ENCODE measurements at regions not wholly inside any gene's neighbourhood (a gene's known extent, or its start where the extent isn't known, plus 50 kb on each side); places are given as distances from the start of the nearest gene placed in this dataset.

DNA sequence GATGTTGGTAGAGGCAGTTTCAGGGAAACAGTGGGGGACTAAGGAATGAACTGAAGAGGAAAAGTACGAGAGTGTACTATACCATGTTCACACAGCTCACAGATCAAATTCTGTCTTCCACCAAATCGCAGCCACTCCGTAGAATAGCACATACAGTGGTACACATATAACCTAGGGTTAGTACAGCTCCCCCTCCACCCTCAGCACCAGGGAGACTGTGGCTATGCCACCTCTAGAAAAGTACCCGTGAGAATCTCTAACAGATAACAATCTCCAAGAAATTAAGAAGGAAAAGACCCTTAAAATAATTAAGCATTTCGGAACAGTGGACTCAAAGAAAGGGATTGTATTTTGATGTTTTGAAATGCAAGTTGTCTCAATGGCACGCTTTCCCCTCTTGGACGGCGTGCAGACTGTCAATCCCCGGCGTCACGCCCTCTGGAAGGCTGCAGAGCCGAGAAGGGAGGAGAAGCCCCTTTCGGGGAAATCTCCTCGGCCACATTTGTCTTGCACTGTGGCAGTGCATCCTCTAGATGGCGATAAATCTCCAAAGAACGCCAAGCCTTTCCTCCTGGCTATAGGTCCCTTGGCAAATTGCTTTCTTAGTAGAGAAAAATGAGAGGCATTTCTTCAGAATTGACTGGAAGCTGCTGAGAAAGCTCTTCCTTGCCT, 345.0 kb downstream of the REEP3 start:
- intact Hi-C loops (cut with DNase I; ENCODE audit: low total_unique reads) = no loop called here
- H3K4me3 ChIP-seq = peak overlapping the region in 1 of 2 donors; percentile 2
- peaks cover 0 to 19% of the 10 kb centered on the region in 2 donors for H3K27me3 ChIP-seq
- H3K9me3 ChIP-seq = no peaks in the 10 kb centered on the region
- TF ChIP-seq, protein P1, sequence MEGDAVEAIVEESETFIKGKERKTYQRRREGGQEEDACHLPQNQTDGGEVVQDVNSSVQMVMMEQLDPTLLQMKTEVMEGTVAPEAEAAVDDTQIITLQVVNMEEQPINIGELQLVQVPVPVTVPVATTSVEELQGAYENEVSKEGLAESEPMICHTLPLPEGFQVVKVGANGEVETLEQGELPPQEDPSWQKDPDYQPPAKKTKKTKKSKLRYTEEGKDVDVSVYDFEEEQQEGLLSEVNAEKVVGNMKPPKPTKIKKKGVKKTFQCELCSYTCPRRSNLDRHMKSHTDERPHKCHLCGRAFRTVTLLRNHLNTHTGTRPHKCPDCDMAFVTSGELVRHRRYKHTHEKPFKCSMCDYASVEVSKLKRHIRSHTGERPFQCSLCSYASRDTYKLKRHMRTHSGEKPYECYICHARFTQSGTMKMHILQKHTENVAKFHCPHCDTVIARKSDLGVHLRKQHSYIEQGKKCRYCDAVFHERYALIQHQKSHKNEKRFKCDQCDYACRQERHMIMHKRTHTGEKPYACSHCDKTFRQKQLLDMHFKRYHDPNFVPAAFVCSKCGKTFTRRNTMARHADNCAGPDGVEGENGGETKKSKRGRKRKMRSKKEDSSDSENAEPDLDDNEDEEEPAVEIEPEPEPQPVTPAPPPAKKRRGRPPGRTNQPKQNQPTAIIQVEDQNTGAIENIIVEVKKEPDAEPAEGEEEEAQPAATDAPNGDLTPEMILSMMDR (IDR thresholded peaks at IDR 0.05) = peak; percentile 53 to 76
- peak in 1 of 2 donors; percentile 25 for DNase-seq
- H3K27ac ChIP-seq = no peak overlapping the region
- no peaks in the 10 kb centered on the region for H3K36me3 ChIP-seq
- peaks cover 0 to 16% (median 7%) of the 10 kb centered on the region in 4 donors for H3K4me1 ChIP-seq

DNA sequence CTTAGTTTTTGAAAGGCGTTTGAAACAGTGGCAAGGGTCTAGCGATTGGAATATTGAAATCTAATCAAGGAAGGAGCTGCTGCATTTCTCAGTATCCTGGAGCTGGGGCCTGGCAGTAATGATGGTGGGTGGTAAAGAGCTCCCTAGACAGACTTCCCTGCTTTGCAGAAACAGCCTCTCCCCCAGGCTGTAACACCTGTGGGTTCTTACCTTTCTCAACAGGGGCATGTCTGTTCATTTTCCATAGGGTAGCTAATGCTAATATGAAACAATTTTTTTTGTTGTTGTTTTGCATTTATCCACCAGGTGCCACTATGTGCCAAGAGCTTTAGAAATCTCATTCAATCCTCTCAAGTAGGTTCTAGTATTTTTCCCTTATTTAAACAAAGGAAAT, 345.5 kb downstream of the REEP3 start:
- Histone ChIP-seq H3K4me3 (no peak overlapping the region), H3K4me1 (peaks cover 0 to 16% (median 7%) of the 10 kb centered on the region in 4 donors), H3K36me3 (no peaks in the 10 kb centered on the region), H3K9me3 (no peaks in the 10 kb centered on the region), H3K27me3 (peaks cover 0 to 19% of the 10 kb centered on the region in 2 donors), H3K27ac (no peak overlapping the region)
- no peak for DNase-seq
- intact Hi-C loops (cut with DNase I; ENCODE audit: low total_unique reads) = no loop called here
- TF ChIP-seq, protein P1 (IDR thresholded peaks at IDR 0.05) = no peak

DNA sequence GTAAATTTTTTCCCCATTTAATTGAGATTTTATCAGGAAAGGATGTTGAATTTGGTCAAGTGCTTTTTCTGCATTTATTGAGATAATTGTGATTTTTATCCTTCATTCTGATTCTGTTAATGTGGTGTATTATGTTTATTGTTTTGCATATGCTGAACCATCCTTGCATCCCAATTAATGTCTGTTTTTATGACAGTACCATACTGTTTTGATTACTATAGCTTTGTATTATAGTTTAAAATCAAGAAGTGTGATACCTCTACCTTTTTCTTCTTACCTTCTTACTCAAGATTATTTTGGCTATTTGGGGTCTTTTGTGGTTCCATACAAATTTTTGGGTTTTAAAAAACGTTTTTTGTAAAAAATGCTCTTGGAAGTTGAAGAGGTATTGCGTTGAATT, 357.2 kb downstream of the REEP3 start:
- TF ChIP-seq, protein P1 (IDR thresholded peaks at IDR 0.05) = no peak
- Histone ChIP-seq H3K4me3 (no peak overlapping the region), H3K4me1 (no peaks in the 10 kb centered on the region), H3K27me3 (no peaks in the 10 kb centered on the region), H3K36me3 (no peaks in the 10 kb centered on the region), H3K9me3 (peaks cover 0 to 11% (median 8%) of the 10 kb centered on the region in 3 donors), H3K27ac (no peak overlapping the region)
- DNase-seq = no peak
- intact Hi-C loops (cut with DNase I; ENCODE audit: low total_unique reads) = loop anchor here (10.0 kb wide), 1 partner anchor 96 kb away; no protein-coding TSS in a partner anchor

DNA sequence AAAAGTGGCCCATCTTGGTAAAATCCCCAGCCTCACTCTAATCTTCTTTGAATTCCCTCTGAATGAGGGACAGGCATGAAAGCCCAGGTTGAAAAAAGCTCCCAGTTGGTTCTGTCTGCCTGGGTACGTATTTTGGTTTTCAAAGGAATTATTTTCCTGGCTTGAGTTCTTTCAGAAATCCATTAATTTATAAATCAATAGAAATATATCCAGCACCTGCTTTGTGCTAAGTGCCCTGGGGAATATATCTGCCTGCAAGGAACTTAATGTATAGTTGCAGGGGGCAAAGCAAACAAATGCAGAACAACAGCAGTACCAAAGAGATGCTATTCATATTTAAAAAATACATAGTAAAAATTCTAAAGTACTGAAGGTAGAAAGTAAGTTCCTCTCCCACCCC, 362.7 kb downstream of the REEP3 start:
- intact Hi-C loops (cut with DNase I; ENCODE audit: low total_unique reads) = no loop called here
- Histone ChIP-seq H3K9me3 (peaks cover 0 to 5% (median 0%) of the 10 kb centered on the region in 3 donors), H3K4me3 (no peak overlapping the region), H3K36me3 (no peaks in the 10 kb centered on the region), H3K27ac (no peak overlapping the region), H3K4me1 (no peaks in the 10 kb centered on the region), H3K27me3 (no peaks in the 10 kb centered on the region)
- TF ChIP-seq, protein P1 (IDR thresholded peaks at IDR 0.05) = no peak
- no peak for DNase-seq

DNA sequence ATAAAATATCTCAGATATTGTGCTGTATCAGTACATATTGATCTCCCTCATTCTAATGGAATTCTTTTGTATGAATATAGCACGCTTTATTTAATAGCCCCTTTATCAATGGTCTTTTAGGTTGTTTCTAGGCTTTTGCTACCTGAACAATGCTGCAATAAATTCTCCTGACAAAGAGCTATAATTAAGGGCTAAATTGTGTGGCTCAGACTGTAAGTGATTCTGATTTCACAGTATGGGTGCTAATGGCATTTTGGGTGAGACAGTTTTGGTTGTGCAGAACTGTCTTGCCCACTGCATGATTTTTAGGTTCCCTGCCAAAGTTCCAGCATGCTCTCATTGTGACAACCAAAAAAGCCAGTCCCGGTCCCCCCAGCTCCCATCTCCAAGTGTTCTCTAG, 363.2 kb downstream of the REEP3 start:
- intact Hi-C loops (cut with DNase I; ENCODE audit: low total_unique reads) = no loop called here
- DNase-seq = no peak
- no peaks in the 10 kb centered on the region for H3K36me3 ChIP-seq
- no peak overlapping the region for H3K27ac ChIP-seq
- H3K4me3 ChIP-seq = no peak overlapping the region
- H3K4me1 ChIP-seq = no peaks in the 10 kb centered on the region
- TF ChIP-seq, protein P1 (IDR thresholded peaks at IDR 0.05) = no peak
- H3K27me3 ChIP-seq = no peaks in the 10 kb centered on the region
- H3K9me3 ChIP-seq = peaks cover 0 to 1% (median 0%) of the 10 kb centered on the region in 3 donors
